ENCODE measurements at regions not wholly inside any gene's neighbourhood (a gene's known extent, or its start where the extent isn't known, plus 50 kb on each side); places are given as distances from the start of the nearest gene placed in this dataset.

GRCh38 chr12:25014961-25015360 lies 66.1 kb upstream of the BCAT1 start:
- Histone ChIP-seq H3K27ac (ENCODE audit: low read depth, low read length) (no peak overlapping the region), H3K4me1 (ENCODE audit: insufficient read depth, low read length) (peaks cover 11% of the 10 kb centered on the region), H3K4me2 (ENCODE audit: insufficient read depth, low read length) (peak overlapping the region; percentile 33), H3K36me3 (ENCODE audit: insufficient read depth, low read length) (no peaks in the 10 kb centered on the region), H4K20me1 (ENCODE audit: insufficient read depth, low read length) (no peaks in the 10 kb centered on the region), H2AFZ (ENCODE audit: low read length) (peak overlapping the region; percentile 48), H3K9me3 (ENCODE audit: low read depth, low read length) (no peaks in the 10 kb centered on the region), H3K79me2 (ENCODE audit: insufficient read depth, low read length) (no peaks in the 10 kb centered on the region), H3K4me3 (ENCODE audit: insufficient read depth, low read length) (no peak overlapping the region), H3K27me3 (ENCODE audit: insufficient read depth, low read length) (peaks cover 4% of the 10 kb centered on the region)
- DNase-seq (ENCODE audit: insufficient read length, low spot score, missing footprints): peak; percentile 79
- no peak for TF ChIP-seq CTCF (IDR thresholded peaks at IDR 0.05; ENCODE audit: extremely low read depth, low read depth, low read length)

GRCh38 chr12:25013061-25013460 lies 64.2 kb upstream of the BCAT1 start:
- no peak overlapping the region for H2AFZ ChIP-seq (ENCODE audit: low read length)
- DNase-seq (ENCODE audit: insufficient read length, low spot score, missing footprints): no peak
- no peak overlapping the region for H3K27ac ChIP-seq (ENCODE audit: low read depth, low read length)
- H3K36me3 ChIP-seq (ENCODE audit: insufficient read depth, low read length): no peaks in the 10 kb centered on the region
- H3K4me1 ChIP-seq (ENCODE audit: insufficient read depth, low read length): peaks cover 11% of the 10 kb centered on the region
- H3K79me2 ChIP-seq (ENCODE audit: insufficient read depth, low read length): no peaks in the 10 kb centered on the region
- TF ChIP-seq CTCF (IDR thresholded peaks at IDR 0.05; ENCODE audit: extremely low read depth, low read depth, low read length): no peak
- H3K4me3 ChIP-seq (ENCODE audit: insufficient read depth, low read length): no peak overlapping the region
- H3K4me2 ChIP-seq (ENCODE audit: insufficient read depth, low read length): no peak overlapping the region
- no peaks in the 10 kb centered on the region for H3K9me3 ChIP-seq (ENCODE audit: low read depth, low read length)
- no peaks in the 10 kb centered on the region for H3K27me3 ChIP-seq (ENCODE audit: insufficient read depth, low read length)
- H4K20me1 ChIP-seq (ENCODE audit: insufficient read depth, low read length): no peaks in the 10 kb centered on the region

DNA sequence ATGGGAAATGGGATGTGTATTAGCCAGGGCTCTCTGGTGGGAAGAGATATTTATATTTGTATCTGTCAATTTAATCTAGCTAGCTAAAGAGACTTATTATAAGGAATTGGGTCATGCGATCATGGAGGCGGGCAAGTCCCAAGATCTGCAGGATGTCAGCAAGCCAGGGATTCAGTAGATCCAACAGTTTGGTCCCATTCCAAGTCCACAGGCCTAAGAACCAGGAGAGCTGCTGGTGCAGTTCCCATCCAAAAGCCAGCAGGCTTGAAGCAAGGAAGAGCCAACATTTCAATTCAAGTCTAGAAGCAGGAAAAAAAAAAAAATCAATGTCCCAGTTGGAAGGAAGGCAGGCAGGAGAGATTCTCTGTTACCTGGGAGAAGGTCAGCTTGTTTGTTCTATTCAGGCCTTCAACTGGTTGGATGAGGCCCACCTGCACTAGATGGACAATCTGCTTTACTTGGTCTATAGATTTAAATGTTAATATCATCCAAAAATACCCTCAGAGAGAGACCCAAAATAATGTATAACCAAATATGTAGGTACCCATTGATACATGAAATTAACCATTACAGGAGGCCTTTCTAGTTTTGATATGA lies 60.7 kb upstream of the BCAT1 start:
- no peak for TF ChIP-seq CTCF (IDR thresholded peaks at IDR 0.05; ENCODE audit: extremely low read depth, low read depth, low read length)
- H3K79me2 ChIP-seq (ENCODE audit: insufficient read depth, low read length): no peaks in the 10 kb centered on the region

GRCh38 chr12:25005376-25005775 lies 56.5 kb upstream of the BCAT1 start:
- Histone ChIP-seq H3K79me2 (ENCODE audit: insufficient read depth, low read length) (no peaks in the 10 kb centered on the region), H3K4me3 (ENCODE audit: insufficient read depth, low read length) (no peak overlapping the region), H3K36me3 (ENCODE audit: insufficient read depth, low read length) (no peaks in the 10 kb centered on the region), H3K9me3 (ENCODE audit: low read depth, low read length) (no peaks in the 10 kb centered on the region), H2AFZ (ENCODE audit: low read length) (no peak overlapping the region), H3K27me3 (ENCODE audit: insufficient read depth, low read length) (peaks cover 27% of the 10 kb centered on the region), H3K27ac (ENCODE audit: low read depth, low read length) (no peak overlapping the region), H4K20me1 (ENCODE audit: insufficient read depth, low read length) (no peaks in the 10 kb centered on the region), H3K4me1 (ENCODE audit: insufficient read depth, low read length) (no peaks in the 10 kb centered on the region), H3K4me2 (ENCODE audit: insufficient read depth, low read length) (no peak overlapping the region)
- DNase-seq (ENCODE audit: insufficient read length, low spot score, missing footprints): peak; percentile 15
- TF ChIP-seq CTCF (IDR thresholded peaks at IDR 0.05; ENCODE audit: extremely low read depth, low read depth, low read length): no peak

More for the DNA sequence above, 60.7 kb upstream of the BCAT1 start:
- H3K27ac ChIP-seq (ENCODE audit: low read depth, low read length): no peak overlapping the region
- H3K9me3 ChIP-seq (ENCODE audit: low read depth, low read length): no peaks in the 10 kb centered on the region
- no peak overlapping the region for H3K4me2 ChIP-seq (ENCODE audit: insufficient read depth, low read length)
- no peaks in the 10 kb centered on the region for H4K20me1 ChIP-seq (ENCODE audit: insufficient read depth, low read length)
- no peaks in the 10 kb centered on the region for H3K36me3 ChIP-seq (ENCODE audit: insufficient read depth, low read length)
- no peak for DNase-seq (ENCODE audit: insufficient read length, low spot score, missing footprints)
- H2AFZ ChIP-seq (ENCODE audit: low read length): no peak overlapping the region
- no peaks in the 10 kb centered on the region for H3K4me1 ChIP-seq (ENCODE audit: insufficient read depth, low read length)
- peaks cover 3% of the 10 kb centered on the region for H3K27me3 ChIP-seq (ENCODE audit: insufficient read depth, low read length)
- no peak overlapping the region for H3K4me3 ChIP-seq (ENCODE audit: insufficient read depth, low read length)
